ENCODE measurements at regions not wholly inside any gene's neighbourhood (a gene's known extent, or its start where the extent isn't known, plus 50 kb on each side); places are given as distances from the start of the nearest gene placed in this dataset.

DNA sequence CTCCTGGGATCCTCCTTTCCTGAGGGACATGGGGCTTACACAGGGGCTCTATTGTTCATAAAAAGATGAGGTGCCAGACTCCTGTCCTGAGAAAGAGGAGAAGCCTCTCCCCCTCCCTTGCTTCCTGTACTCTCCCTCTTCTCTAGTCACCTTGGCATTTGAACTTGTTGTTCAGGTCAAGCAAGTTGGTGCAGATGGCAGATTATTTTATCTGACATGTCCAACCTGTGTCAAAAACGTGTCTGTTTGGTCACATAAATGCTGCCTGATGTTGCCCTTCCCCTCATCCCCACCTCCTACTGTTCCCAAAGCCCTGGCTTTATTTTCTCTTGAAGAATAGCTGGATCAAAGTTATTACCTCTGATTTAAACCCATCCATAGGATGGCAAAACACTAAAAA lies 154.8 kb downstream of the TMX1 start:
- no peak for DNase-seq (ENCODE audit: low read depth)
- TF ChIP-seq CTCF (IDR thresholded peaks at IDR 0.05; ENCODE audit: insufficient read depth, low read depth, low read length, missing control alignments): no peak
- H3K4me3 ChIP-seq (ENCODE audit: low read depth, low read length): no peak overlapping the region

- DNase-seq (ENCODE audit: low read depth): no peak
- no peak overlapping the region for H3K4me3 ChIP-seq (ENCODE audit: low read depth, low read length)
- no peak for TF ChIP-seq CTCF (IDR thresholded peaks at IDR 0.05; ENCODE audit: insufficient read depth, low read depth, low read length, missing control alignments)
Observed at GRCh38 chr14:51395361-51395849, 155.4 kb downstream of the TMX1 start.

- no peak for DNase-seq (ENCODE audit: low read depth)
- H3K4me3 ChIP-seq (ENCODE audit: low read depth, low read length): no peak overlapping the region
- TF ChIP-seq CTCF (IDR thresholded peaks at IDR 0.05; ENCODE audit: insufficient read depth, low read depth, low read length, missing control alignments): no peak
Observed at GRCh38 chr14:51396222-51396815, 156.3 kb downstream of the TMX1 start.

DNA sequence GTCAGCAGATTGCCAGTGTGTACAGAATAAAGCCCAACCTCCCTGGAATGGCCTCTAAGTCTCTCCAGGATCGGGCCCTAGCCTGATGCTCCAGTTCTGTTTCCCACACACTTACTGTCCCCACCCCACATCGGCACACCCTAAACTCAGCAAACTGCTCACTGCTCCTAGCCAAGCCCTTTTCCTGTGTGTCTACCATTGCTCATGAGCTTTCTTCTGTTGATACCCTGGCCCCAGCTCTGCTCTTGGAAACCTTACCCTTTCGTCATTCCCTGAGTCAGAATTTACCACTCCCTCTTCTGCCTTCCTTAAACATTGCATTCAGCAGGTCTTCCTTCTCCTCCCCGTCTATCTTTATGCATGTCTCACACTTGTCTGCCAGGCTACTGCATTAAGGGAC lies 158.9 kb downstream of the TMX1 start:
- DNase-seq (ENCODE audit: low read depth): no peak
- TF ChIP-seq CTCF (IDR thresholded peaks at IDR 0.05; ENCODE audit: insufficient read depth, low read depth, low read length, missing control alignments): no peak
- no peak overlapping the region for H3K4me3 ChIP-seq (ENCODE audit: low read depth, low read length)

- no peak overlapping the region for H3K4me3 ChIP-seq (ENCODE audit: low read depth, low read length)
- no peak for DNase-seq (ENCODE audit: low read depth)
- TF ChIP-seq CTCF (IDR thresholded peaks at IDR 0.05; ENCODE audit: insufficient read depth, low read depth, low read length, missing control alignments): no peak
Observed at GRCh38 chr14:51400139-51400538, 160.1 kb downstream of the TMX1 start.

GRCh38 chr14:51401272-51401671 lies 161.2 kb downstream of the TMX1 start:
- TF ChIP-seq CTCF (IDR thresholded peaks at IDR 0.05; ENCODE audit: insufficient read depth, low read depth, low read length, missing control alignments): no peak
- DNase-seq (ENCODE audit: low read depth): no peak
- H3K4me3 ChIP-seq (ENCODE audit: low read depth, low read length): no peak overlapping the region

- no peak for TF ChIP-seq CTCF (IDR thresholded peaks at IDR 0.05; ENCODE audit: insufficient read depth, low read depth, low read length, missing control alignments)
- no peak overlapping the region for H3K4me3 ChIP-seq (ENCODE audit: low read depth, low read length)
- DNase-seq (ENCODE audit: low read depth): no peak
Observed at GRCh38 chr14:51401756-51402155, 161.7 kb downstream of the TMX1 start.
